ENCODE measurements at regions not wholly inside any gene's neighbourhood (a gene's known extent, or its start where the extent isn't known, plus 50 kb on each side); places are given as distances from the start of the nearest gene placed in this dataset.
"Not testable (repeated sequence)": the region's sequence is repeated elsewhere in the genome, so short reads cannot be mapped to it uniquely, and the experiment has no call there.

DNA sequence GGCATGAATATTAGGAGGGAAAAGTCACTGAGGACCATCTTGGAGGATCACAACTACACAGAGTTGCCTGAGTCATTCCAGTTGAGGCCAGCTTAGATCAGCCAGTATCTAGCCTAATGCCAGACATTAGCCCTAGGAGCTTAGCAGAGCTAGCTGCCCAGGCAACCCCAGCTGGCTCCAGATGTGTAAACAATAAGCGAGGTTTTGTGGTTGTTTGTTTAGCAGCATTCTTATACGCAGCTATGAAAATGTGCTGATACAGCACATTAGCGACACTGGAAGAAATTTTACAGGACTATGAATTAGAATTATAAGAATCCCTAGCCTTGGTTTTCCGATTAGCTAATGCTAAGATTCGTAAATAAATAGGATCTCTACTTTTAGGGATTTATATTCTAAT is 59.3 kb downstream of the BTBD3 start:
- DNase-seq (ENCODE audit: low read depth in 2 of 2) = no peak

GRCh38 chr20:11978496-11978895 is 60.8 kb downstream of the BTBD3 start:
- no peak for DNase-seq (ENCODE audit: low read depth in 2 of 2)

- no peak for DNase-seq (ENCODE audit: low read depth in 2 of 2)
Observed at GRCh38 chr20:11979306-11979990, 61.8 kb downstream of the BTBD3 start.

DNA sequence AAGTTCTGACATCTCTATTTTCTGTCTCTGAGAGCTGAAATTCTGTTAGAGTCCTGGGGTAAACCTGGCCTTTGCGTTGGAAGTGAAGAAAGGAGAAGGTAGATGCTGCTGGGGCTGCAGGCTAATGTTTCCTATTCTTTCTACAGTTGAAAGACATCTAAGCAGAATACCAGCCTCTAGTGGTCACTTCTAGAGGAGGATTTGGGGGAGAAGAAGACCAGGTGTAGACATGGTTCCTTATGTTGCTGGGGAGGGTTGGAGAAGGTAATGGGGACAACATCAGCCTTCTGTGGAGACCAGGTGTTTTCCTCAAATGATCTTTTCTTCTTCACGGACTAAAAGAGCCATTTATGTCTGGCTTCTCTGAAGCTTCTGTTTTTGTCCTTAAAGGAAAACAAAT is 62.6 kb downstream of the BTBD3 start:
- DNase-seq (ENCODE audit: low read depth in 2 of 2) = no peak

GRCh38 chr20:11981366-11981947 is 63.8 kb downstream of the BTBD3 start:
- DNase-seq (ENCODE audit: low read depth in 2 of 2) = no peak

DNA sequence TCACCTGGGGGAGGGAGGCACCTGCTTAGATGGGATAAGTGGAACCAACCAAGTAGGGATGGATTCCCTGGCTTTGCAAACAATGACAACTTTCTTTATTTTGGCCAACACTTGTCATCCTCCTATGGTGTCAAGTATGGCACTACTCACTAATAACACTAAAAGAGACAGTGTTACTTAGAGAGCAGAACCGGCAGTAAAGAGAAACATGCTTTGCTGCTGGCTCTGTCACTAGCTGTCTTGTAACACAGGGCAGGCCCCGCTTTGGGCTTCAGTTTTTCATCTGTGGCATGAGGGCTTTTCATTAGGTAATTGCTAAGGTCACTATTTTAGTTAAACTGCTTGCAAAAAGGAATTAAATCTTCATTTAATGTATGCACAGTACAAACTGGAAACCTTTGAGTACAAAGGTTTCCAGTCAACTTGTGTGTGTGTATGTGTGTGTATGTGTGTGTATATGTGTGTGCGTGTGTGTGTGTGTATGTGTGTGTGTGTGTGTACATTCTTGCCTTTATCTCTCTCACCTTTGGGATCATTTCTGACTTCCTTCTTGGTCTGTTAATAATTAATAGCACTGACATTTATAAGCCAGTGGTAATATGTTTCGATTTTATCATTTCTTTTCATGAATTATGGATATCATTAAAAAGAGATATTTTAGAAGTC is 64.7 kb downstream of the BTBD3 start:
- DNase-seq (ENCODE audit: low read depth in 2 of 2) = no peak

DNA sequence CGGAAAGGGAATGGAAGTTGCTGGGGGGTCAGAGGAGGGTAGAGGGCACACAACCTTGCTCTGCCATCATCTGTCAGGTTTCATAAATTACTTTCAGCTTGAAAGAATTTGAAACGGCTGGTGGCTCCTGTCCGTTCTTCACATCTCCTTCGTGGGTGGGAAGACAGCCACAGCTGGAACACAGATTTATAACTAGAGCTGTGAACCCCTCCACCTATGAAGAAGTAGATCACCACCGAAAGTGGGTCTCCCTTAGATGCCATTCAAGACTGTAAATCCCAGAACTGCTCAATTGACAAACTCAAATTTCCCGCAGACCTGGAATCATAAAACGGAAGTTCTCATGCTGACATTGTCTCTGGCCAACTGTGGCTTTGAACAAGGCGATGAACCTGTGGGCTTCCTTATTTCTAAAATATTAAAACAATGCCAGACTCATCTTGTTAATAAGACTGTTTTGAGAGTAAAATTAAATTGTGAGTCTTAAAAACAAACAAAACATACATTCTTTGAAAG is 65.3 kb downstream of the BTBD3 start:
- DNase-seq (ENCODE audit: low read depth in 2 of 2) = no peak

- no peak for DNase-seq (ENCODE audit: low read depth in 2 of 2)
Observed at GRCh38 chr20:11986954-11987353, 69.3 kb downstream of the BTBD3 start.

DNA sequence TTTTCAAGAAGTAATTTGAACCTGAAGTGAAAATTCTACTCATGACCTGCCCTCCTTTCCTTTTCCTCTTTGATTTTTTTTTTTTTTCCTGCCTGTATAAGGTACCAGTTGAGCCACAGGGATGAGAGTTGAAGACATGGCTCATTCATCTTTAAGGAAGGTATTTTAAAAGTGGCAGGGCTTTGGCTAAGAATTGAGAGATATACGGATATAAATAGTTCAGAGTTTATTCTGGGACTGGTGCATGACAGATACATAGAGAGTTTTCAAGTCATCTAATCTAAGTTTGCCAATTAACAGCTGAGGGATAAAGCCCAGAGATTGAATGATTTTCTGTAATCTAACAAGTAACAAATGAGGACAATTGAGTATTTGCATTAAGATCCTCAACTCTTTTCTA is 69.8 kb downstream of the BTBD3 start:
- DNase-seq (ENCODE audit: low read depth in 2 of 2) = no peak

DNA sequence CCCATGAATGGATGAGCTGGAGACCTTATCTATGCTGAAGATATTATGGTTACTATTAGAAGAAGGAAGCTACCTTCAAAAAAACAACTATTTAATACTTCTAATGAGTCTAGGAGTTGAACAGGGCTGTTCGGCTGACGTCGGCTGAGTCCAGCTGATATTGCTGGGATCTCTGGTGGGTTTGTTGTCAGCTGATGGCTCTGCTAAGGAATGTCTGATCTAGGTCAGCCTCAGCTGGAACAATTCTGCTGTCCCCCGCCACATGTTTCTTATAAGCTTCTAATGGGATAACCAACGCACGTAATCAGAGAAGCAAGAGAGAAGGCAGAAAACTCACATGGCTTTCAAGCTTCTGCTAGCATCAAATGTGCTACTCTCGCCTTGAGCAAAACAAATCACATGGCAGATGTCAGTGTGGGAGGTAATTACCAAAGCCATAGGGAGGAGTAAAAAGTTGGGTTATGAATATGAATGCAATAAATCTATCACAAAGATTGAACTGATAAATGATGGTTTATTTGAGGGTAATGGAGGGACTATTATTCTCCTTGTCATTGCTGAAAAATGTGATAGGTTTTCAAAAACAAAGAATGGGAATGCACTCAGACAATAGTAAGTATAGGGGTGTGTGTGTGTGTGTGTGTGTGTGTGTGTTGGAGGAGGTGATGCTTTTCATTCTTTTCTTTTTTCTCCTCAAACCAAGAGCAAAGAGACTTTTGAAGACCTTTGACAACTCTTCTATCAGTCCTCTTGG is 71.5 kb downstream of the BTBD3 start:
- DNase-seq (ENCODE audit: low read depth in 2 of 2) = no peak

DNA sequence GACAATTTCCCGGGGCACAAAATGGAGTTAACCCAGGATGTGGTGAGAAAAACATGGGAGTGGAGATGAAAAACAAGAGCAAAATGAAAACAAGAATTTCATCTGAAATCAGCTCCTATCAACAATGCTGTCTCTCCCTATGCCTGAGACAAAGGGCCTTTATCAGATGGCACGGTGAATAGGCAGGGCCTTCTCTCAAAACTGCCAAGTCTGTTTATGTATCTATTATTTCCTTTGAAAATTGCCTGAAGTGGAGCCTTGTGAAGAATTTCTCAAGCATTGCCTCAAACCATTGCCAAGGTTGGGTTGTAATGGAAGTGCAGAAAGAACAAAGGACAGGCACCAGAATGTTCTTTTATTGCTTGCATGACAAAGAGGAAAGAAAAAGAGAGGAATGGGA is 74.7 kb downstream of the BTBD3 start:
- no peak for DNase-seq (ENCODE audit: low read depth in 2 of 2)

GRCh38 chr20:11993886-11994461 is 76.3 kb downstream of the BTBD3 start:
- DNase-seq (ENCODE audit: low read depth in 2 of 2) = peak; percentile 47 to 48

- no peak for DNase-seq (ENCODE audit: low read depth in 2 of 2)
Observed at GRCh38 chr20:11995805-11996567, 78.3 kb downstream of the BTBD3 start.

GRCh38 chr20:12004776-12005175 is 87.1 kb downstream of the BTBD3 start:
- not testable (repeated sequence) for DNase-seq (ENCODE audit: low read depth in 2 of 2)

- no peak for DNase-seq (ENCODE audit: low read depth in 2 of 2)
Observed at GRCh38 chr20:12012241-12013222, 94.8 kb downstream of the BTBD3 start.

GRCh38 chr20:12014276-12014675 is 96.6 kb downstream of the BTBD3 start:
- DNase-seq (ENCODE audit: low read depth in 2 of 2) = peak; percentile 41 to 50

DNA sequence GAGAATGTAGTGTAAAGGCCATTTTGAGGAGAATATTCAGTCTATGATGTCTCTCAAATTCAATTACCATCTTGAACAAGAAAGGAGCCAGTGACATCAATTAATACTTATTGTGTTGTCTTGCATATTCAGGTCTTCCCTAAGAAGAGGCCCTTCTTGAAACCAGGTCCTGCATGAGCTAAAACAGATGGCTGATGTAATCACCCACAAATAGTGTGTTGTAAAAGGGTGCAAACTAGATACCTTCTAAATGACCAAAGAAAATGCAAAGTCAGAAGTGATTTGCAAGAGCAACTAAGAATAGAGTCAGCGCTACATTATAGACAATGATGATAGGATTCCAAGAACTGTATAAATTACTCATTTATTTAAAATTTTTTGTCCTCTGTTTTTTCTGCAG is 97.0 kb downstream of the BTBD3 start:
- DNase-seq (ENCODE audit: low read depth in 2 of 2) = no peak

GRCh38 chr20:12016291-12016690 is 98.6 kb downstream of the BTBD3 start:
- no peak for DNase-seq (ENCODE audit: low read depth in 2 of 2)

- DNase-seq (ENCODE audit: low read depth in 2 of 2) = no peak
Observed at GRCh38 chr20:12019715-12020114, 102.0 kb downstream of the BTBD3 start.

- DNase-seq (ENCODE audit: low read depth in 2 of 2) = no peak
Observed at GRCh38 chr20:12020846-12021245, 103.2 kb downstream of the BTBD3 start.
